Stimulated activated naive CD8-positive, alpha-beta T cell treated with anti-CD3 and anti-CD28 coated beads, Interleukin-15, Interleukin-2, amounts not matched to agents 100 U/mL and 50 U/mL, for 24 hours (primary cell): ENCODE measurements at regions not wholly inside any gene's neighbourhood (a gene's known extent, or its start where the extent isn't known, plus 50 kb on each side); places are given as distances from the start of the nearest gene placed in this dataset.

Experiments
- ATAC-seq: fragments of 150-1000 bp; cut with Tn5 transposase; one replicate; pipeline ENCODE4 v1.10.0; 2021
- DNase-seq: peaks from one replicate; pipeline ENCODE4 v3.0.0; 2021

- no peak for ATAC-seq
These were observed 172.6 kb upstream of the RAI14 start for GRCh38 chr5:34483442-34484033.

GRCh38 chr5:34484216-34484920 lies 171.8 kb upstream of the RAI14 start:
- ATAC-seq (no peak), DNase-seq (no peak)

More at GRCh38 chr5:34483442-34484033, 172.6 kb upstream of the RAI14 start:
- no peak for DNase-seq

GRCh38 chr5:34485768-34486030 lies 170.4 kb upstream of the RAI14 start:
- ATAC-seq: no peak
- DNase-seq: no peak

DNA sequence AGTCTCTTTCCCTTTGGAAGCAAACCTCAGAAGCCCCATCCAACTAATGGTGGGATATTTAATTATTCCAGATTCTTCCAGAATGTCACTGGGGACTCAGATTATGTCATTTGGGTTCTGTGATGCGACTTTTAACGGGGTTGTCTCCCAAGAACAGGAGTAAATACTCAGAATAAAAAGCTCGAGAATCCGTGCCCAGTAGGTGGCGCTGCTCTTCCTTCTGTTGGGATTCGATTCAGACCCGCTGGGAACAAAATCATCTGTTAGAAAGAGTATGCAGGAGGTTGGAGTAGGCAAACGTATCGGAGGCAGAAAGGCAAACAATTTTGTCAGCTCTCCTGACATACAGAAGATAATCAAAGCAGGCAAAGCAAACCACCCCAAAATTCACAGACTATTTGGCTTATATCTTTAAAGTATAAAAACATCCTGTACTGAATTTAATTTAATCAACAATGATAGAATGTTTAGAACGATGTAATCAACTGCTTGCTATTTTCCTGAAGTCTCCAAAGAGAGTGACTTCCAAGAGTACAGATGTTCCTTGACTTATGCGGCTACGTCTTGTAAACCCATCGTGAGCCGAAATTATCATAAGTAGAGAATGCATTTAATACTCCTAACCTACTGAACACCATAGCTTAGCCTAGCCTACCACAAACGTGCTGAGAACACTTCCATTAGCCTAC lies 169.8 kb upstream of the RAI14 start:
- ATAC-seq: peak; percentile 52
- peak; percentile 76 for DNase-seq

DNA sequence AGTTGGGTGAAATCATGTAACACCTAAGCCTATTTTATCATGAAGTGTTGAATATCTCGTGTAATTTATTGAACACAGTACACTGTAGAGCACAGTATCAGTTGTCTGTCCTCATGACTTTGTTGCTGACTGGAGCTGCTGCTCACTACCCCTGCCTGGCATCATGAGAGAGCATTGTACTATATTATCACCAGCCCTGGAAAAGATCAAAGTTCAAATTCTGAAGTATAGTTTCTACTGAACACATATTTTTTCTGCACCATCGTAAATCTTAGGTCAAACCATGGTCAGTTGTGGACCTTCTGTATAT lies 169.3 kb upstream of the RAI14 start:
- DNase-seq (no peak), ATAC-seq (no peak)

DNA sequence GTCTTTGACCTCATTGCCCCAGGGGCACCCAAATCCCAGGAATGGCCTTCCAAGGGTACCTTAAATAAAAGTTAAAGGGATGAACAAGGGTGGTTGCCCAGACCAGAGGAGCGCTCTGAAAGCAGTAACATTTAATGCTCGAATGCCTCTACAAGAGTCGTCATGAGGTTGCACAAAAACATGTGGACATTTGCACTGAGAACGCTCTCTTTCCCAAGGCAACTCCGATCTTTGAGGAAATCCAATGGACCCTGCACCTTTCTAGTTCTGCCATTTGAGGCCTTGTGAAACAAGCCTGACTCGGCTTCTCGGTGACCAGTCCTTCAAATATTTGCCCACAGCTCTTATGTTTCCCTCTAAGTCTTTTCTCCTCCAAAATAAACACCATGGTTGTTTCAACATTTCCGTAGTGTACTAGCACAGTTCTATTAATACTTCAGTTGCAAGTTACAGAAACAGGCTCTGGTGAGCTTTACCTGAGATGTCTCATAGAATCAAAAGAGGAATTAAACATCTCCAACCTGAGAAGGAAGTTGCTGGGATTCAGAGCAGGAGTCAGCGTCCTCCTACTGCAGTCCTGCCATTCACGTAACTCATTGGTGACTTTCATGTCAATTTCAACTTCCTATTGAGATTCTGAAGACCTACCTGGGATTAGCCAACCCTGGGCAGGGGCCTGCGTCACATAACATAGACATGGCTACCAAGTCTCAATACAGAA lies 168.8 kb upstream of the RAI14 start:
- ATAC-seq: no peak
- DNase-seq: no peak

GRCh38 chr5:34487956-34488355 lies 168.2 kb upstream of the RAI14 start:
- ATAC-seq: no peak
- no peak for DNase-seq

DNA sequence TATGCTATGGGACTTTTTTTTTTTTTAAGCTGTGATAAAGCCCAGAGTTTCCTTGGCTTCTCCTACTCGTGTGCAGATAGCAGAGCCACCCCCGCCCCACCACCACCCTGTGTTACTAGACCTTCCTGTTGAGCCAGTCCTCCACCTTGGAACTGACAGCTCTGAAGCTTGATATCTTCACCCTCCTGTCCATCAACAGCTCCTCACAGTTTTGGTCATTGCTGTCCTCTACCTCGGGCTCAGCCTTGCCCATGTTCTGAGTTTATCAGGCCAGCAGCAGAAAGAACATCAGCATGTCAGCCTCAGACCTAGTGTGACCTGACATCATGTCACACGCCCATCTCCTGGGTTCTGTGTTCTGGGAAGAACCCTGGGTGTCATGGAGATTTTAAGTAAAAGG lies 167.1 kb upstream of the RAI14 start:
- no peak for DNase-seq
- ATAC-seq: no peak

DNA sequence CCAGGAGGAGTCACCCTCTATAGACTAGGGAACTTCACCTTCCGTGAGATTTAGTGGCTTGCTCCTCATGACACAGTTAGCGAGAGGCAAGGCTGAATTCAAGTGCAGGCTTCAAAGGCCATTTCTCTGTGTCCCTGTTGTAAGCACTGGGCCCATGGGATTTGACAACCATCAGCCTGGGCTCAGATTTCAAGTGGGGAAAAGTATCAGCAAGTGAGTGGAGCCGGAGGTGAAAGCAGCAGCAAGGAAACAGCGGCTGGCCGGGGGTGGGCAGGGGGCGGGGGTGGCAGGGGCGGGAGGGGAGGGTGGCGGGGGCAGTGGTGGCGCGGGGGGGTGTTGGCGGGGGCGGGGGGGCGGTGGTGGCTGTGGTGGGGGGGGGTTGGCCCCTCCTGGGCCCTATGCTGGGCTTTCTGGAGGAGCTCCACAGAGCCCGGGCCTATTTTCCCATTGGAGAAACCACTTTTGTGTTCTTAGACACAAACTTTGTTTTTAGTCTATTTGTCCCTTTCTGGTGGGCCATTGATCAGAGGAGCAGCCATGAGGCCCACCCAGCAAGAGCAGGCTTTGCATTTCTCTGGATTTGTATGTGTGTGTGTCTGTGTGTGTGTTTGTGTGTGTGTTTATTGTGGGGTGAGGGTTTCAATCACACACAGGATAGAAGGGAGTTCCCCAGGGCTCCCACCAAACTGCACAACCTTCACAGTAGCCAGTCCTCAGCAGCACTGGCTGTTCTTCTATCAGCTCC lies 165.4 kb upstream of the RAI14 start:
- DNase-seq: no peak

DNA sequence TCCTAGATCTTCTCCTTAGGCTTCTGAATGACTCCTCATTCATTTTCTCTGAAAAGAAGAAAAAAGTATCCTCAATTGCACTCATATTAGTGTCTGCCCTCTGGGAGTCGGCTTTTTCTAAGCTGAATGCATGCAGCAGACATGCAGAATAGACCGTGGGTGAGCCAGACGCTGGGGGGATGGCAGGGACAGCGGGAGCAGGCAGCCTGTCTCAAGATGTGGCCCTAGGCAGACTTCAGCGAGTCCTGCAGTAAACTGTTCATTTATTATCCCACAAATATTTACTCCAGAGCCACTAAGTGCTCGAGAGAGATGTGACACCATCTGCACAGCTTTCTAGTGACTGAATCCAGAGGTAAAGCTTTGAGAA lies 164.9 kb upstream of the RAI14 start:
- ATAC-seq (no peak), DNase-seq (no peak)

More for the DNA sequence above, 165.4 kb upstream of the RAI14 start:
- no peak for ATAC-seq

DNA sequence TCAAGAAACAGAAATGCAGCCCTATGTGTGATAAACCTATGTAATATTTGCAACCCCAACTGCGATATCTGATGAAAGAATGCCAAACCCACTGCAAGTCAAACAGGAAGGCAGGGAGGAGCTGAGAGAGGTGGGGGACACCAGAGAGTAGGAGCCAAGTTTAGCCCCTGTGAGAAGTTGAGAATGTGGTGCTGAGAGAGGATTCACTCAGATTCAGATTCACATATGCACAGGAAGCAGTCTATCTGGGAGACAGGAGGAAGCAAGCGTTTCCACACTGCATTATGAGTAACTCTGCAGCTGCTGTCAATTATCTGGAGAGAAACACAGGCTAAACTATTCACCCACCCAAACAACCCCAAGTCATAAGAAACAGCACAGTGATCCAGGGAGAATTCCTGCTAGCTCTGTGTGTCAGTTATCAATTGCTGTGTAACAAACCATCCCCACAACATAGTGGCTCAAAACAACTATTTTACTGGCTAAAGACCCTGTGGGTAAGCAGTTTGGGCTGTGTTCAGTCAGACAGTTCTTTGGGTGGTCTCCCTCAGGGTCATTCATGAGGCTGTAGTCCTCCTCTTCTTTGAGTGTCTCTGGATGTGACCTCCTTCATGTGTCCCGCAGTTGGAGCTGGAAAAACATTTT lies 161.9 kb upstream of the RAI14 start:
- DNase-seq (no peak), ATAC-seq (no peak)

DNA sequence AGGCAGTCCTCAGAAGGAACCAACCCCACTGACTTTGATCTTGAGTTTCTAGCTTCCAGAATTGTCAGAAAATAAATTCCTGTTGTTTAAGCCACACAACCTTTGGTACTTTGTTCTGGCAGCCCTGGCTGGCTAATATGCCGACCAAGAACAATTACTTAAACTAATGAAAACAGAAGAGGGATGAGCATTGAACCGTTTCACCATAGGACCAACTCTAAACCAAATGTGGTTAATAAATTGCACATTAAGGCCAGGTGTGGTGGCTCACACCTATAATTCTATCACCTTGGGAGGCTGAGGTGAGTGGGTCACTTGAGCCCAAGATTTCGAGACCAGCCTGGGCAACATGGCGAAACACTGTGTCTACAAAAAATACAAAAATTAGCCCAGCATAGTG lies 160.9 kb upstream of the RAI14 start:
- DNase-seq (no peak), ATAC-seq (no peak)

DNA sequence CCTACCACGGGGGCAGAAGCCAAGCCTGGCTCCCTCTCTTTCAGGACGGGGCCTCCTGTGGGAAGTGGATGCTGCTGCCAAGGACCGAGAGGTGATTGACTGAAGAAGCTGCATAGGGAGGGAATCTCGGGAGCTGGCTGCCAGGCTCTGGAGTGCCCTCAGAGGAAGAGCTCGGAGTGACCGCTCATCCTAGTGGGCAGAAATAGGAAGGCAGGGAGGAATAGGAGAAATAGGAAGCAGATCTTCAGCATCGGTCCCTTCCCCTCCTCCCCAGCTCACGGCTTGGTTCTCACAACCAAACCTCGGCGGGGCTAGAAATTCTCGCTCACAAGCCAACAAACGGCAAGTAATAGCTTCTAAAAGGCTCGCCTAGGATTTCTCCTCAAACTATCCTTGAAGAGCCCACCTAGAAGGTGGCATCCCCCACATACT lies 159.9 kb upstream of the RAI14 start:
- ATAC-seq (no peak), DNase-seq (no peak)

- DNase-seq: no peak
These were observed 159.2 kb upstream of the RAI14 start for GRCh38 chr5:34496701-34497469.

GRCh38 chr5:34497470-34497808 lies 158.7 kb upstream of the RAI14 start:
- ATAC-seq (no peak), DNase-seq (no peak)

More at GRCh38 chr5:34496701-34497469, 159.2 kb upstream of the RAI14 start:
- no peak for ATAC-seq

- DNase-seq (no peak), ATAC-seq (peak; percentile 4)
These were observed 157.6 kb upstream of the RAI14 start for GRCh38 chr5:34498572-34498971.

DNA sequence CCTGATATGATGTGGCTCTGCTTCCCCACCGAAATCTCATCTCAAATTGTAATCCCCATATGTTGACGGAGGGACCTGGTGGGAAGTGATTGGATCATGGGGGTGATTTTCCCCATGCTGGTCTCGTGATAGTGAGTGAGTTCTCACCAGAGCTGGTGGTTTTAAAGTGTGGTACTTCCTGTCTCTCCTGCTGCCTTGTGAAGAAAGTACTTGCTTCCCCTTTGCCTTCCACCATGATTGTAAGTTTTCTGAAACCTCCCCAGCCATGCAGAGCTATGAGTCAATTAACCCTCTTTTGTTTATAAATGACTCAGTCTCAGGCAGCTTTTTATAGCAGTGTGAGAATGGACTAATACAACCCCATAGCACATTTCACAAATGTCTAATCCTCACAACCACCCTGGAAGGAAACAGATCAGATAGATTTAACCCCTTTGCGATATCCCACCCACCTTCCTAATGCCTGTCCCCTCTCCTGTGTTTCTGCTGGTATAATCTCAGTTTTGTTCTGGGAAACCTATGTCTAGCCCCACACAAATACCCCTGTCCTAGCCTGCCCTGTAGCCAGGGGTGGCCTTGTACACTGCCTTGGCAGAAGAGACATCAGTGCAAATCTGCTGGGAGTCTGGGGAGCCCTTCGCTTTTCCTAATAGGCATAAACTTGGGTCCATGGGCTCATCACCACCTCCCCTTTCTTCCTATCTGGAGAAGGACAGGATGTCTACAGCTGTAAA lies 157.0 kb upstream of the RAI14 start:
- ATAC-seq: peak; percentile 92
- DNase-seq: peak; percentile 18

DNA sequence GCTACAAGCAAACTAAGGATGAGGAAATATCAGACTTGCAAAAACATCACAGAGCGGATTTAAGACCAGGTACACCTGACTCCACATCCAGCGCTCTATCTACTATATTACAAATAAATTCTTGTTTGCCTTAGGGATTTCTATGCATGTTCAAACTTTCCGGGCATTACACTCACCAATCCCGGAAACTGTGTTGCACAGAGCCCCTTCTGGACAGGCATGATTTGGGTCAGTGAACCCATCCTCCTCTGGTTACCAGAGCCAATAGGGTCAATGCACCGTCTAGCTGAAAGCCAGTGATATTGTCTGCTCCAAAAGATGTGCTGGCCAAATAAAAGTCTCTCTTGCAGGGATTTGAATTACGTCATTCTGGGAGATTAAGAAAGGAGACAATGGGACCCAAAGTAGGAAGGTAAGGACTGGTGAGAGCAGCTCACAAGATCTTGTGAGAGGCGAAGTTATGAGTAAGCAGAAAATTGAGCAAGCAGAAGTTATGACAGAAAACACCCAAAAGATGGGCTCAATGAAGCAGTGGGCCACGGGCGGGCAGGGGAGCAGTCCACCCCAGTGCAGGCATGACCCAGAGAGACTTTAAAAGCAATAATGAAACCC lies 155.8 kb upstream of the RAI14 start:
- ATAC-seq (no peak), DNase-seq (no peak)

GRCh38 chr5:34501016-34501415 lies 155.1 kb upstream of the RAI14 start:
- no peak for ATAC-seq

GRCh38 chr5:34501840-34502239 lies 154.3 kb upstream of the RAI14 start:
- DNase-seq (no peak), ATAC-seq (no peak)

More at GRCh38 chr5:34501016-34501415, 155.1 kb upstream of the RAI14 start:
- DNase-seq: no peak
